ENCODE measurements at regions not wholly inside any gene's neighbourhood (a gene's known extent, or its start where the extent isn't known, plus 50 kb on each side); places are given as distances from the start of the nearest gene placed in this dataset.

- CTCF ChIA-PET, result no interaction called here
Measured at GRCh38 chr13:74466020-74466419, 331.8 kb upstream of the KLF12 start.

GRCh38 chr13:74465271-74465670 lies 331.1 kb upstream of the KLF12 start:
- POLR2A ChIA-PET, result no interaction called here
- CTCF ChIA-PET, result no interaction called here

More at GRCh38 chr13:74466020-74466419, 331.8 kb upstream of the KLF12 start:
- POLR2A ChIA-PET, result no interaction called here

- ChIA-PET POLR2A (no interaction called here), CTCF (no interaction called here)
Measured at GRCh38 chr13:74464670-74465069, 330.5 kb upstream of the KLF12 start.

- ChIA-PET POLR2A (no interaction called here), CTCF (no interaction called here)
Measured at GRCh38 chr13:74461011-74461410, 326.8 kb upstream of the KLF12 start.

- CTCF ChIA-PET, result no interaction called here
- POLR2A ChIA-PET, result no interaction called here
Measured at GRCh38 chr13:74452881-74453280, 318.7 kb upstream of the KLF12 start.

- ChIA-PET CTCF (no interaction called here), POLR2A (no interaction called here)
Measured at GRCh38 chr13:74452176-74452575, 318.0 kb upstream of the KLF12 start.

- ChIA-PET POLR2A (no interaction called here), CTCF (no interaction called here)
Measured at GRCh38 chr13:74450964-74451363, 316.8 kb upstream of the KLF12 start.

- ChIA-PET POLR2A (no interaction called here), CTCF (no interaction called here)
Measured at GRCh38 chr13:74450525-74450845, 316.3 kb upstream of the KLF12 start.

- POLR2A ChIA-PET, result no interaction called here
- CTCF ChIA-PET, result no interaction called here
Measured at GRCh38 chr13:74449811-74450524, 315.8 kb upstream of the KLF12 start.

- ChIA-PET POLR2A (no interaction called here), CTCF (no interaction called here)
Measured at GRCh38 chr13:74444864-74445479, 310.8 kb upstream of the KLF12 start.

- CTCF ChIA-PET, result no interaction called here
Measured at GRCh38 chr13:74444161-74444571, 310.0 kb upstream of the KLF12 start.

GRCh38 chr13:74443631-74444030 lies 309.4 kb upstream of the KLF12 start:
- CTCF ChIA-PET, result no interaction called here
- POLR2A ChIA-PET, result no interaction called here

More at GRCh38 chr13:74444161-74444571, 310.0 kb upstream of the KLF12 start:
- POLR2A ChIA-PET, result no interaction called here

GRCh38 chr13:74442751-74443150 lies 308.5 kb upstream of the KLF12 start:
- CTCF ChIA-PET, result no interaction called here
- POLR2A ChIA-PET, result no interaction called here

GRCh38 chr13:74438901-74439300 lies 304.7 kb upstream of the KLF12 start:
- POLR2A ChIA-PET, result no interaction called here
- CTCF ChIA-PET, result interaction anchor here (0.7 kb wide), 1 partner anchor 391 kb away, joined by 3 read pairs; no protein-coding TSS in a partner anchor

GRCh38 chr13:74434782-74435181 lies 300.6 kb upstream of the KLF12 start:
- ChIA-PET POLR2A (no interaction called here), CTCF (no interaction called here)

- CTCF ChIA-PET, result no interaction called here
- POLR2A ChIA-PET, result no interaction called here
Measured at GRCh38 chr13:74424455-74424854, 290.3 kb upstream of the KLF12 start.

GRCh38 chr13:74423434-74423833 lies 289.2 kb upstream of the KLF12 start:
- CTCF ChIA-PET, result no interaction called here
- POLR2A ChIA-PET, result no interaction called here

- CTCF ChIA-PET, result no interaction called here
- POLR2A ChIA-PET, result no interaction called here
Measured at GRCh38 chr13:74414458-74414857, 280.3 kb upstream of the KLF12 start.

- ChIA-PET POLR2A (no interaction called here), CTCF (no interaction called here)
Measured at GRCh38 chr13:74413482-74413881, 279.3 kb upstream of the KLF12 start.

- CTCF ChIA-PET, result no interaction called here
- POLR2A ChIA-PET, result no interaction called here
Measured at GRCh38 chr13:74409551-74409950, 275.3 kb upstream of the KLF12 start.

- ChIA-PET POLR2A (no interaction called here), CTCF (no interaction called here)
Measured at GRCh38 chr13:74406420-74406819, 272.2 kb upstream of the KLF12 start.

- ChIA-PET CTCF (no interaction called here), POLR2A (no interaction called here)
Measured at GRCh38 chr13:74398599-74398998, 264.4 kb upstream of the KLF12 start.

Measured in activated CD8-positive, alpha-beta memory T cell treated with anti-CD3 and anti-CD28 coated beads for 36 hours (primary cell).